ENCODE measurements at regions not wholly inside any gene's neighbourhood (a gene's known extent, or its start where the extent isn't known, plus 50 kb on each side); places are given as distances from the start of the nearest gene placed in this dataset.
"Not testable (repeated sequence)": the region's sequence is repeated elsewhere in the genome, so short reads cannot be mapped to it uniquely, and the experiment has no call there.

DNA sequence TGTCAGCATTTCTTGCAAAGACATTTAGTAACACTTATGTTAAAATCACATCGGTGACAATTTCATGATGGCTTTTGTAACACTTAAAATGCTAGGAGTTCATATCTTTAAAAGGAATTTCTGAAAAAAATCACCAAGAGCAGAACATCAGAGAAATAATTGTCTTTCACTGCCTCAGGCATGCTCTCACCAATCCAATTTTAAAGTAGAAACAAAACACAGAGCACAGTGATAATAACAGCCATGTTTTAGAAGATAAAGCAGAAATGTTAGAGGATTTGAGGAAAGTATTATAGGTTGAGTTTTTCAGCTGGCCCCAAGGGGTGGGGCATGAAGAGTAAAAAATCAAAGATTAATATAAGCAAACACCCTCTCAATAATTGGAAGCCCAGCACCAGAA lies 1037.6 kb downstream of the DSC3 start:
- no peak for DNase-seq

DNA sequence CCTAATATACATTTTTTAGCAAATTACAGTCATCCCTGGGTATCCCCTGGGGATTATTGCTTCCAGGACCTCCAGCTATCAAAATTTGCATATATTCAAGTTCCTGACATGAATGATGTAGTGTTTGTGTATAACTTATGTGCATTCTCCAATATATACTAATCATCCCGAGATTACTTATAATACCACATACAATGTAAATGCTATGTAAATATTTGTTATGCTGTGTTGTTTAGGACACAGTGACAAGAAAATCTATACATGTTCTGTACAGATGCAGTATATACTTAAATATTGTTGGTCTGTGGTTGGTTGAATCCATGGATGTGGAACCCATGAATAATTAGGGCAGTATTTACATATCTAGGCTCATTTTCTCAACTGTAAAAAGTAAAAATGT lies 1060.3 kb downstream of the DSC3 start:
- DNase-seq: no peak

DNA sequence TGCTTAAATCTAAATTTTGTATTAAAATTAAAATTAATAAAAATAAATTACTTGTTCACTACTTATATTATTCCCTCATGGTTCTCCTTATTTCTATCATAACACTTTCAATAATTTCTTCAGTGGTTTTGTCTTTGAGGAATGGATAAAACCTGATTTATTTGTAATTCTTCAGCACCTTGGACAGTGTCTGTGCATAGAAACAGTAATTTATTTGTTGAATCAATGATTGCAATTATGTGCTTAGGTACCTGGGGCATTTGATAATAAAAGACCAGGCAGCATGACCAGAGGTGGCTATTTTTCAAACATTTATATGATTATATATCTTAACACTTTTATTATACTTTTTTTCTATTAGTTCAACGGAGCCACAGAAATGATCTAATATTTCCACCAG lies 1062.7 kb downstream of the DSC3 start:
- DNase-seq: no peak

DNA sequence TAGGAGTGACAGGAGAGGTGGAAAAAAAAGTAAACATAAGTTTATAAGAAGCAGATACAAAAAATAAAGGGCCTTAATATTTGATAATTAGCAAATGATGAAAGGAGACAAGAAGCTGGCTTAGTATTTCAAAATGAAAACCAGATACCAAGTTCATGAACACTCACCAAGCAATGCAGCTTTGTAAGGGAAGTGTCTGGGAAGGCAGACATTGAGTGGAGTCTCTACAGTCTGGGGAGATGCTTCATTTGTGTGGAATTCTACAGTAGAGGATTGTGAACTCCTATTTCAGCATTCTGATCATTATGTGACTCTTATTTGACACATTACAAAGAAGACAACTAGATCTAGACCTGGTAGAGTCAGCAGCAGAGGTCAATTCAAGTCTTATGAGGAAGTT lies 1072.7 kb downstream of the DSC3 start:
- no peak for DNase-seq

DNA sequence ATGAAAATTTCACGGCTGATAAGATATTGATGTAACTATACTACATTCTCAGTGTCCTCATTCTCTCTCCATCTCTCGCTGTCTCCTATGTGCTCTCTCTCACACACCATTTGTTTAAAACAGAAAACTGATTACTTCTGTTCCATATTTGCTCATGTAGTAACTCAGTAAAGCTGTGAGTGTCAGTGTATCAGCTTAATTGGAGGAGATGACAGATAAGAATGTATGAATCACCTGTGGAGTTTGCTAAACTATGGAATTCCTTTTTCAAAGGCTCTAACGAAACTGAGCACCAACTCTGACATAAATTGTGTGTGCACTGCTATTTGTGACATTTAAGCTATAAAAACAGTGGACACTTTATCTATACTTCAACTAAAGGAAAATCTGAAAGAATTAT lies 1080.0 kb downstream of the DSC3 start:
- DNase-seq: no peak

DNA sequence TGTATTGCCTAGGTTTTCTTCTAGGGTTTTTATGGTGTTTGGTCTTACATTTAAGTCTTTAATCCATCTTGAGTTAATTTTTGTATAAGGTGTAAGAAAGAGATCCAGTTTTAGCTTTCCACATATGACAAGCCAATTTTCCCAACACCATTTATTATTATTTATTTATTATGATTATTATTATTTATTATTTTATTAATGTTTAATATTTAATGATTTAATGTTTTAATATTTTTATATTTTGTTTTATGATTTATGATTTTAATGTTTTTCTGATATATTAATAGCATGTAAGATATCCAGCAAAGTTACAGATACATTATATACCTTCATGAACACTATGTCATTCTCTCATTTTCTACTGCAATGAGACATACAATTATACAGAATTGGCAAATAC lies 1082.0 kb downstream of the DSC3 start:
- DNase-seq: no peak

DNA sequence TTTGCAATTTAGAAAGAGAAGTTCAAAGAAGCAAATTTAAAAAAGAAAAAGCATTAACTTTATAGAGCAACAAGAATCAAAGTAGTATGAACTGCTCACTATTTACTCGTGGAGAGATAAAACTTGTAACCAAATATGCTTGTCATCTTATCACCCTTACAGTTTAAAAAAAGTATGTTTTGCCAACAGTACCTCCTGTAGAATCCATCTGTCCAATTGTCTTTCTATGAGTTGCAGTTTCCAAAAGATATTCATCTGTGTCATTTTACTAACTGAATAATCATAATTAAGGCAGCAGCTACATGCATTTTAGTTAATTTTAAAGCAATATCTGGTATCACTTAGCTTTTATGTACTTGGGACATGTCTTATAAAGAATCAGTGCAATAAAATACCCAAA lies 1112.3 kb downstream of the DSC3 start:
- no peak for DNase-seq

DNA sequence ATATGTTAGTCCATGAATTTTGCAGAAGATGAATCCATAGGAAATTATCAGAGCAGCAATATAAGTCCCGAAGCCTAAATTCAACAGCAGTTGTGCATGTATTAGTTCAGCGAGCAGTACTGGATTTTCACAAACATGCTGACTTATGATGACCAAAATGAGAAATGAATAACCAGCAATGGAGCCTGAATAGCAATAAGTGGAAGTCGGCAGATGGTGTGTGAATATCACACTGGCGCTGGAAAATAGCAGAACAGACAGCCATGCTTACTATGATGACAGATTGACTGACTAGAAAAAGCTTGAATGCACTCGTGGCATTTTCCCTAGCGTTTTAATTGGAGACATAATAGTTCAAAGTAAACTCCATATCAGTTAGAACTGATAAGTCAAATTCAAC lies 1114.5 kb downstream of the DSC3 start:
- peak in 1 of 2 donors; percentile 2 for DNase-seq

DNA sequence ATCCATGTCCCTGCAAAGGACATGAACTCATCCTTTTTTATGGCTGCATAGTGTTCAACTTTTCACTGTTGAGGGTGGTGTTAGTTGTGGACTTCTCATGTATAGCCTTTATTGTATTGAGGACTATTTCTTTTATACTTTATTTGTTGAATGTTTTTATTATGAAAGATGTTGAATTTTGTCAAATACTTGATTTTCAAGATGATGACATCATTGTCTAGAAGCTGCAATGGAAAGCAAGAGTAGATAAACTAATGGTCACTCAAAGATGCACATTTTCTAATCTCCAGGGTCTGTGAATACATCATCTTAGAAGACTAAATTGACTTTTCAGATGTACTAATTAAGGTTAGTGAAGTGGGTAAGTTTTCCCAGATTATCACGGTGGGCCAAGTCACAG lies 1117.0 kb downstream of the DSC3 start:
- DNase-seq: no peak

DNA sequence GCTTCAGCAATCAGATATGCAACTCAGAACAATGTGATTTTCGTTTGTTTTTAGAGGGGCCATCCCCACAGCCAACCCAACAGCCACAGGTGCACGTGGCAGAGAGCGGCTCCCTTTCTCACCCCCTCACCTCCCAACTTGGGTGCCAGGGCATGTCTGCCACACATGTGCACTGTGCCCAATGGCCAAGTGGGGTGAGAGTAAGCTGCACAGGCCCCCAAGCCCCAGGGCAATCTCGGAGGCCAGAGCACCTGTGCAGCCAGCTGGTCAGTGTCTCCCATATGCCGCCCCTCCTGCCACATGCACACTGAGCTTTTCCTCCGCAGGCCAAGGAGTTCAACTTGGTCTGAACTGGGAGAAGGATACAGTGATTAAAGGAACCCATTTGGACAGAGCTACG lies 1130.2 kb downstream of the DSC3 start:
- DNase-seq: no peak

DNA sequence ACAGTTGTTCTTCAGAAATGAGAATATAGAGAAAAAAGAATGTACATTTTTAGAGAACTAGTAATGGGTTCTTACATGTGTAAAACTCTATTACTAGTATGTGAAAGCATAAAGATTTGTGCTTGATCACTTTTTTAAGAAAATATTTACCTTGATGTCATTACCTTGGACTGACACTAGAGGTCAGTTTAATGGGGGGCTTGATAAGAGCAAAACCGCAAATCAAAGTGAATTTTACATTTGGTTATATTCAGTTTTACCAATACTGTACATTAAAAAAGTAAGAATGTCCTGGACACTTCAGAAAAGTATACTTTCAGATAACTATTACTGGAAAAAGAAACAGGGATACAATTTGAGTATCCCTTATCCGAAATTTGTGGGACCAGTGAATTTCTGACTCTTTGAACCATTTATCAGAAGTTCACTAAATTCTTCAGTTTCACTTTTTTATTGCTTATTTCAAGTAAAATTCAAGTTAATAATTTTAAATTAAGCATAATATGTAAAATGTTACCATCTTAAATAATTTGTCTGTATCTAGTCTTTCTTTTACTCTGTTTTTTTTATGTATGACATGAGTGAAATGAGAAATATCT lies 1149.5 kb downstream of the DSC3 start:
- no peak for DNase-seq

DNA sequence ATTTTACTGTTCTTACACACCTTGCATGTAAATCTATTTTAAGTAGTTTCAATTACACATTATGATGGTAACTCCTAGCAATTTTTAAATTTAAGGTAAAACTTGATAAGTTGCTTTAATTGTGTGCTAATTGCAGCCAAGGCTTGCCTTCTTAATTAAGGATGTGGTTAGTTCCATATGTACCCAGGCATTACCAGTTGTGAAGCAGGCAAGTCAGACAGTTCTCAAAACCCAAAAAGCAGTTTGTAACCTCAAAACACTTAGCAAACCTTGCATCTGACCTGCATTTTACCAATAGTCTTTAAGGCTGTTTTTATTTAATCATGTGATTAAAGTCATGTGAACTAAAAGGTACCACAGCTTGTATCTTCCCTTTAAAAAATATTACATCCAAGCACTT lies 1159.4 kb downstream of the DSC3 start:
- no peak for DNase-seq

DNA sequence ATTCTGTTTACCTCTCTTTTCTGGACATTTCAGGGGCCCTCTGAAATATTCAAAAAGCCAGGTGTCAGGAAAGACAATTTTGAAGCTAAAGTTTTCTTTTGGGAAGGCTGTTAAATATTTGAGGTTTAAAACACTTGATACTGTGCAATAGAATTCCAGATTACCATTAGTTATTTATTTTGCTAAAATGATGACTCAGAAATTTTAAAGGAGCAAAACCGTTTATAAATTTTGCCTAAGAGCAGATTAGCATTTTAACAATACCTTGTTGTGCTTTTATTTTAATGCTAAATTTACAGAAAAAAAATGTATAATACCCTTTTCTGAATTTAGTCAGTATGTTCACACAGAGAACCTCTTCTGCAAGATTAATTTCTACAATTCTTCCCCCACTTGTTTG lies 1159.9 kb downstream of the DSC3 start:
- no peak for DNase-seq

DNA sequence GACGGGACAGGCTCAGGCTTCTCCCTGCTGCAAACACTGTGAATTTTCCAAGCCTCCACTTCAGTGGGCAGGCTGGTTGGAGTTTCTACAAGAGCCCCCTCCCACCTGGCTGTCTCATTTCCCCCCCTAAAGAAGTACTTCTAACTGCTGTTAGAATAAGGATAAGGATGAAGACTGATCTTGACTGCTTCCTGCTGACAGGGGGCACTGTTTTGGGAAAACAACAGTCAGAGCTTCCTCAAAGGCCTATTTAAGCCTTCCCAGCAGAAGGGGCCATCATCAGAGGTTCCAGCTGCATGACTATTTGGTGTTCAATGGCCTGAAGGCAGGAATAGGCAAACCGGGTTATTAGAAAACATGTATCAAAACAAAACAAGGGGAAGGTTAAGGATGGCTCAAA lies 1162.8 kb downstream of the DSC3 start:
- no peak for DNase-seq

DNA sequence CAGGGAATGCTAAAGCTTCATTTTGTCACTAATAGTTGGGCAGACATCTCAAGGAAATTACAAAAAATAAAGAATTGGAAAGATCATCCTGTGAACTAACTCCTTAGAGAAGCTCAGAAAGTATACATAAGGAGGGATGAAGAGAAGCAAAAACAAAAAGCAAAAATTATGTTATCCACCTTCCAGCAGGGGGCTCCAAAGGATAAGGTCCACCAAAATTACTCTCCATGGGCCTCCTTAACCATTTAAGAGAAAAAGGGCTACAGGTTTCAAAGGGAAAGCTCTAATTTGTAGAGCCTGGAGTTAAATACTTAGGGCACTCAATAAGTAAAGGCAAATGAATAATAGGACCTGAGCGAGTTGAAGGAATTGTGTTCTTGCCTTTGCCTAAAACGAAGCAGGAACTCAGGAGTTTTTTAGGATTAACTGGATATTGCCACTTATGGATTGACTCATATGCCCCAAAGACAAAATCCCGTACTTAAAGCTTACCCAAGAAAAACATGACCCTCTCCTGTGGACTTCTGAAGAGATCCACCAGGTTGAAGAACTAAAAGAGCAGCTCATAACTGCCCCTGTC lies 1167.9 kb downstream of the DSC3 start:
- DNase-seq: peak in 1 of 2 donors; percentile 22

DNA sequence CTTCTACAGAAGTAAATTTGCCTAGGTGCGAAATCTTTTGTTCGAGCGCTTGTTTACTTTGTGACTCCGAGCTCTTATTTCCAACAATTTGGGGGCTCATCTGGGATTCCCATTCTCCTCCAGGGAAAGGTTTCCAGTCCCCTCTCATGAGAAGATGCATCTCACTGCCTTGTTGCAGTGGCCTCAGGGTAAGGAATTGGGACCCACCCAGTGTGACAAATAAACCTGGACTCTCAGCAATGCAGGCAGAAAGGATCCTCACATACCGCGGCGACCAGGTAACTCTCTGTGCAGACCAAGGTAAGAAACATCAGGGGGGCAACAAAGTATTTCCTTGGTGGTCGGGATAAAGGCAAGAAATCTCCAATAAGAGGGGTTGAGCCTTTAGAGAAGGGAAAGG lies 1169.3 kb downstream of the DSC3 start:
- no peak for DNase-seq

DNA sequence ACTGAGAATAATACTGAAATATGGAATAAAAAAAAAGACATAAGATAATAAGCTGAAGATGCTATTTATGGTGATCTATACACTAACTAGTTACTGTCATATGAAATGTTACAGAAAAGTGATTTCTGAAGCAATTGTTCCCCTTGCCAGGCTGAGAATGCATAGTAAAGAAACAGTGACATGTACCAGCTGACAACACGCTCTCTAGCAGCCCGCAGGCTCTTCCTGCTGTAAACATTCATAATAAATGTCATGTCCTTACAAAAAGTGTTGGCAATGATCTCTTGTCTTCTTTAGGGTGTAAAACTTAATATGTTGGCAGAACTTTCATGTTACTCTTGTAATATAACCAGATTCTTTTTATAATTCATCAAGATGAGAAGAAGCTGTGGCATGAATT lies 1171.3 kb downstream of the DSC3 start:
- no peak for DNase-seq

DNA sequence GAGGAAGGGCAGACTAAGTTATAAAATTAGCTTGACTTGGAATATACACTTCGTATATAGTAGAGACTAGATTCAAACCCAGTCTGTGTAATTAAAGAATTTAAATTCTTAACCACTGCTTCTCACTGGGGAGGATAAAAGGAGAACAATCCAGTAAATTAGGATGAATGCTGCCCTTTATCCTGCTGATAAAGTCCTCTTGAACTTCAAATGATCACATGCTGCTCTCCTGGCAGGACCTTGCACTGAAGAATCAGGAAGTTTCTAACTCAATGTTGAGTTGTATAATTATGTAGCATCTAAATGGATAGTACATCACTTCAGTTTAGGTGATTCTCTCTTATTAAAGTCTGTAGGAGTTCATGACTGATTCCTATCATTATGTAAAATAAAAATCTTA lies 1179.7 kb downstream of the DSC3 start:
- DNase-seq: no peak

DNA sequence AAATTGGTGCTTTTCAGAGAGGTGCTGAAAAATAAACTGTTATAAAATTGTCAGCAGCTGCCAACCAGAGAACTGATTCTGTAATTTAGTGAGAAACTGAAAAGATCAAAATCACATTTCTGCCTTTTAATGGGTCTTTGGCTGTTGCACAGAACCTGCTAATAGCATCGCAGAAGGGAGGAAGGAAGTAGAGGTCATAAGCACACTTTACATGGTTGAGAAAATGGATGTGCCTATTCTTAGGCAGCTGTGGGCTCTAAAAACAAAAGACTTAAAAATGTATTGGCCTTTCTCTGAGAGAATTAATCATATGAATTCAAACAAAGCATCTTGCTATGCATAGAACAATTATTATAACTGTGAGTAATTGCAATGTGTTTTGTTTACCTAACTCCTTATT lies 1186.9 kb downstream of the DSC3 start:
- no peak for DNase-seq

DNA sequence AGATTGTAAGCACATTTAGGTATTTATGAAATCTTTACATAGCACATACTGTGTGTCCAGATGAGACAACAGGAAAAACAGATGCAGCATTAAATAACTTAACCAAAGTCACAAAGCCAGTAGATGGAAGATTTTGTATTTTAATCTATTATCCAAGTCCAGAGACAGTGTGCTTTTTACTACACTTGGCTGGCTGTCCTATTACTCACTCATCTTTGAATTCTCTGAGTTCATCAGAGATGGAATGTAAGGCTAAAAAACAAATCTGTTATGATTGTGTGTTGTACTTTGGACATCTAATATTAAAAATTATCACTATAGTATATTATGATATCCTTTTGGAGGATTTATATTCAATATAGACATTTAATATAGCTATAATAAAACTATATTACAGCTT lies 1189.4 kb downstream of the DSC3 start:
- no peak for DNase-seq

DNA sequence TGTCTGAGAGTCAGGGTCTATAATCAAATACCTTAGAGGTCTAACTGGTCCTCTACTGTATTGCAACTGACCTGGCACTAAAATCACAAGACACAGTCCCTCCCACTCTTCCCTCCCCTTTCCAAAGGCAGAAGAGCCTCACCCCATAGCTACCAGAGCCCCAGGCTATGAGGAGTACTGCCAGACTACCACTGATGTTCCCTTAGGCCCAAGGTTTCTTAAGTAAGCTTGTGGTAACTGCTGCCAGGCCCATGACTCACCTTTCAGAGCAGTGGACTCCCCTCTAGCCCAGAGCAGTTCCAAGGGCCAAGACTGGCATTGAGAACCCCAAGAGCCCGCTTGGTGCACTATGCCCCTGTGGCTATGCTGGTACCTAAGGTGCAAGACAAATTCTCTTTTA lies 1193.4 kb downstream of the DSC3 start:
- DNase-seq: no peak

DNA sequence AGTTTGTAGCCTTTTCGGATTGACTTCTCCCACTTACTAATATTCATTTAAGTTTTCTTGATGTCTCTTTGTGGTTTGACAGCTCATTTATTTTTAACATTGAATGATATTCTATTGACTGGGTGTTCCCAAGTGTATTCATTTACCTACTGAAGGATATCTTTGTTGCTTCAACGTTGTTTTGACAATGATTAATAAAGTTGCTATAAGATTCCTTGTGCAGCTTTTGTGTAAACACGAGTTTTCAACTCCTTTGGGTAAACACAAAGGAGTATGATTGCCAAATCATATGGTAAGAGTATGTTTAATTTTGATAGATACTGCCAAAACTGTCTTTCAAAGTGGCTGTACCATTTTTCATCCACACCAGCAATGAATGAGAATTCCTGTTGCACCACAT lies 1200.9 kb downstream of the DSC3 start:
- no peak for DNase-seq

DNA sequence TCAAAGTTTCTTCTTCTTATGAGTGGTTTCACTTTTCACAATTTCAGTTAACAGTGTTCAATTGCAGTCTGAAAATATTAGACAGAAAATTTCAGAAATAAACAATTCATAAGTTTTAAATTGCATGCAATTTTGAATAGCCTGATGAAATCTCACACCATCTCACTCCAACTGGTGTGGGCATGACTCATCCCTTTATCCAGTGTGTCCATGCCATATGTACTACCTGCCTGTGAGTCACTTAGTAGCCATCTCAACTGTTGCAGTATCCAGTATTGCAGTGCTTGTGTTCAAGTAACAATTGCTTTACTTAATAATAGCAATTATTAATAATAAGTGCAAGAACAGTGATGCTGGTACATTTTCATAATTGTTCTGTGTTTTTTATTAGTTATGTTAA lies 1202.5 kb downstream of the DSC3 start:
- no peak for DNase-seq

DNA sequence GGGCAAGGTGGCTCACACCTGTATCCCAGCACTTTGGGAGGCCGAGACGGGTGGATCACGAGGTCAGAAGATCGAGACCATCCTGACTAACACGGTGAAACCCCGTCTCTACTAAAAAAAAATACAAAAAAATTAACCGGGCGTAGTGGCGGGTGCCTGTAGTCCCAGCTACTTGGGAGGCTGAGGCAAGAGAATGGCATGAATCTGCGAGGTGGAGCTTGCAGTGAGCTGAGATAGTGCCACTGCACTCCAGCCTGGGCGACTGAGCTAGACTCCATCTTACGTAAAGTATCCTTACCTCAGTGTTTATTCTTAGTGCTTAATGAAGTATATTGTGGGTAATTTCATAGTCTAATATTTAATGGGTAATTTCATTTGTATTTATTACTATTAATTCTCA lies 1203.6 kb downstream of the DSC3 start:
- DNase-seq: not testable (repeated sequence)

DNA sequence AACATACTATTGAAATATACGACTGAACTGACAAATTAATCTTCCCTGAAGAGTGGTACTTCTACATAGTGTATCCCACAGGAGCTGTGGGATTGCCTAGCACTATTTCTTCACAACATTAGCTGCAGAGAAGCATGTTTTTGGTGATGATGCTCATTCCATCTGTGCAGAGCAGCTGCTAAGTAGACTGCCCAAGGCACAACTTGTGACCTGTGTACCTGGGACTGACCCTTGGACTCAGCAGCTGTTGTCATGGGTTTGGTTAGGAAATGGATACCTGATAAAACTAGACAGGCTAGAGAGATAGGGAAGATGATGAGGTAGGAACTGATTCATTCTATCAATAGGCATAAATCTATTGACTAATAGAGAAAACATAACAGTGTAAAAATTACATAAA lies 1204.0 kb downstream of the DSC3 start:
- no peak for DNase-seq

DNA sequence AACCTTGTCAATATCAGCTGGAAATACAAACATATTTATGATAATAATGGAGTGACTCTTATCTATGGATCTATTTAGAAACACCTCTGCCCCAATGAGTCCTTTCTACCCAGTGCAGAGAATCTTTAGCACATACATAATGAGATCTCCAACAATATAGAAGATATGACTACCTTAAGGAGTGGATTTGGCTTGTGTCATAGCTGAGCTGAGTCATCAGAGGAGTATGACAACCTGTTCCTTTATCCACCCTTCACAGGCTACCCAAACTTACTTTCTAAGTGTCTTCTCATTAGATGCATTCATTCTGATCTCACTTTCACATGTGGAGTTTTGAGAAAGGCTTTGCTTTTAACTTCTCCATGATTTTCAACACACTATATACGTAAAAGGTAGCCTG lies 1218.9 kb downstream of the DSC3 start:
- no peak for DNase-seq
